ENCODE measurements at regions not wholly inside any gene's neighbourhood (a gene's known extent, or its start where the extent isn't known, plus 50 kb on each side); places are given as distances from the start of the nearest gene placed in this dataset.

DNA sequence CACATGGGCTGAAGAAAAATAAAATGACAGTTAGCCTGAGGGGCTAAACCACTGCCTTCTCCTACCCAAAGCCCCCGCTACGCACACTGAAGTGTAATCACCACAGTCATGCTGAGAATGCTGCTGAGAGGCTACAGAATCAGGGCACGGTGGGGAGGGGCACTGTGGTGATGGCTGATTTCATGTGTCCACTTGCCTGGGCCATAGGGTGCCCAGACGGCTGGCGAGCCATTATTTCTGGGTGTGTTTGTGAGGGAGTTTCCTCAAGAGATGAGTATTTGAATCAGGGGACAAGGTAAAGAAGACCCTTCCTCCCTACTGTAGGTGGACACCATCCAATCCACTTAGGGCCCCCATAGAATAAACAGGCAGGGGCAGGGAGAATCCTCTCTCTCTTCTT lies 1313.2 kb downstream of the TBC1D22A start:
- no peaks in the 10 kb centered on the region for H3K36me3 ChIP-seq (ENCODE audit: control insufficient read depth, insufficient read depth, low read length)
- H3K9me3 ChIP-seq (ENCODE audit: control insufficient read depth in 2 of 2, low read length in 2 of 2): no peaks in the 10 kb centered on the region
- H3K4me1 ChIP-seq (ENCODE audit: control insufficient read depth, insufficient read depth, low read length, poor library complexity, severe bottlenecking): no peaks in the 10 kb centered on the region
- H3K27me3 Mint-ChIP-seq: peaks cover 35% of the 10 kb centered on the region
- no peak overlapping the region for H3K27ac Mint-ChIP-seq
- DNase-seq: no peak
- H3K4me1 Mint-ChIP-seq: peaks cover 0 to 4% (median under 1%) of the 10 kb centered on the region in 4 donors
- H3K36me3 Mint-ChIP-seq: peaks cover 3% of the 10 kb centered on the region
- no peaks in the 10 kb centered on the region for H3K27me3 ChIP-seq (ENCODE audit: control insufficient read depth, insufficient read depth, low read length)
- no peak overlapping the region for H3K4me3 Mint-ChIP-seq
- H3K27ac ChIP-seq (ENCODE audit: insufficient read depth, low read length, poor library complexity, severe bottlenecking): no peak overlapping the region
- H3K4me3 ChIP-seq (ENCODE audit: low read depth, low read length): no peak overlapping the region
- ATAC-seq (ENCODE audit: low read depth in 2 of 2): no peak
- peaks cover 0 to 3% (median 0%) of the 10 kb centered on the region in 7 donors for H3K9me3 Mint-ChIP-seq

- DNase-seq: no peak
- no peak overlapping the region for H3K4me3 Mint-ChIP-seq
- peaks cover 0 to 3% (median 0%) of the 10 kb centered on the region in 7 donors for H3K9me3 Mint-ChIP-seq
- Histone ChIP-seq H3K27ac (ENCODE audit: insufficient read depth, low read length, poor library complexity, severe bottlenecking) (no peak overlapping the region), H3K4me3 (ENCODE audit: low read depth, low read length) (no peak overlapping the region), H3K9me3 (ENCODE audit: control insufficient read depth in 2 of 2, low read length in 2 of 2) (no peaks in the 10 kb centered on the region), H3K36me3 (ENCODE audit: control insufficient read depth, insufficient read depth, low read length) (no peaks in the 10 kb centered on the region), H3K27me3 (ENCODE audit: control insufficient read depth, insufficient read depth, low read length) (no peaks in the 10 kb centered on the region), H3K4me1 (ENCODE audit: control insufficient read depth, insufficient read depth, low read length, poor library complexity, severe bottlenecking) (no peaks in the 10 kb centered on the region)
- peaks cover 3% of the 10 kb centered on the region for H3K36me3 Mint-ChIP-seq
- H3K27ac Mint-ChIP-seq: no peak overlapping the region
- no peaks in the 10 kb centered on the region for H3K4me1 Mint-ChIP-seq
- peaks cover 24% of the 10 kb centered on the region for H3K27me3 Mint-ChIP-seq
- ATAC-seq (ENCODE audit: low read depth in 2 of 2): no peak
These were observed 1310.3 kb downstream of the TBC1D22A start for GRCh38 chr22:48072777-48073176.

- no peaks in the 10 kb centered on the region for H3K4me1 ChIP-seq (ENCODE audit: control insufficient read depth, insufficient read depth, low read length, poor library complexity, severe bottlenecking)
- ATAC-seq (ENCODE audit: low read depth in 2 of 2) (no peak), DNase-seq (no peak)
- H3K9me3 Mint-ChIP-seq: peaks cover 0 to 3% (median 0%) of the 10 kb centered on the region in 7 donors
- no peaks in the 10 kb centered on the region for H3K27me3 ChIP-seq (ENCODE audit: control insufficient read depth, insufficient read depth, low read length)
- no peaks in the 10 kb centered on the region for H3K36me3 ChIP-seq (ENCODE audit: control insufficient read depth, insufficient read depth, low read length)
- H3K4me1 Mint-ChIP-seq: no peaks in the 10 kb centered on the region
- H3K36me3 Mint-ChIP-seq: peaks cover 3% of the 10 kb centered on the region
- H3K27ac Mint-ChIP-seq: no peak overlapping the region
- no peaks in the 10 kb centered on the region for H3K9me3 ChIP-seq (ENCODE audit: control insufficient read depth in 2 of 2, low read length in 2 of 2)
- no peak overlapping the region for H3K27ac ChIP-seq (ENCODE audit: insufficient read depth, low read length, poor library complexity, severe bottlenecking)
- no peak overlapping the region for H3K4me3 ChIP-seq (ENCODE audit: low read depth, low read length)
- no peak overlapping the region for H3K4me3 Mint-ChIP-seq
- H3K27me3 Mint-ChIP-seq: peaks cover 26% of the 10 kb centered on the region
These were observed 1309.4 kb downstream of the TBC1D22A start for GRCh38 chr22:48071828-48072227.

DNA sequence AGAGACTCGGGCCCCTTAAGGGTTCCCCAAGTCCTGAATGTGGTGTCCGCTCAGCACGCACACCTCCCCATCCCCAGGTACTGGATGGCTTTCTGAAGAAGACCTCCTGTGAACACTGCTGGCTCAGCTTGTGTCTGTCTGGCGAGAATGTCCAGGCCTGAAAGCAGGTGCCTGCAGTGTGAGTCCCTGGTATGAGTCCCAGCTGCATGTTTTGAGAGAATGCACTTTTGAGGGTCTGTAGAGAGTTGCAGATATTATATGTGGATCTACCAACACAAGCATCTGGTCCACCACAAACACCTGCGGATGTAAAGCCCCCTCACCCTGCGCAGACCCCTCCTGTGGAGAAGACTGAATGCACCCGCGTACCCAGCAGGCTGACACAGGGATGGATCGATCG lies 1308.9 kb downstream of the TBC1D22A start:
- no peak overlapping the region for H3K4me3 ChIP-seq (ENCODE audit: low read depth, low read length)
- Mint-ChIP-seq H3K4me1 (no peaks in the 10 kb centered on the region), H3K27ac (no peak overlapping the region), H3K4me3 (no peak overlapping the region), H3K27me3 (peaks cover 26% of the 10 kb centered on the region), H3K36me3 (peaks cover 3% of the 10 kb centered on the region), H3K9me3 (peaks cover 0 to 3% (median 0%) of the 10 kb centered on the region in 7 donors)
- DNase-seq: no peak
- H3K4me1 ChIP-seq (ENCODE audit: control insufficient read depth, insufficient read depth, low read length, poor library complexity, severe bottlenecking): no peaks in the 10 kb centered on the region
- no peak for ATAC-seq (ENCODE audit: low read depth in 2 of 2)
- no peak overlapping the region for H3K27ac ChIP-seq (ENCODE audit: insufficient read depth, low read length, poor library complexity, severe bottlenecking)
- H3K9me3 ChIP-seq (ENCODE audit: control insufficient read depth in 2 of 2, low read length in 2 of 2): no peaks in the 10 kb centered on the region
- H3K27me3 ChIP-seq (ENCODE audit: control insufficient read depth, insufficient read depth, low read length): no peaks in the 10 kb centered on the region
- H3K36me3 ChIP-seq (ENCODE audit: control insufficient read depth, insufficient read depth, low read length): no peaks in the 10 kb centered on the region

DNA sequence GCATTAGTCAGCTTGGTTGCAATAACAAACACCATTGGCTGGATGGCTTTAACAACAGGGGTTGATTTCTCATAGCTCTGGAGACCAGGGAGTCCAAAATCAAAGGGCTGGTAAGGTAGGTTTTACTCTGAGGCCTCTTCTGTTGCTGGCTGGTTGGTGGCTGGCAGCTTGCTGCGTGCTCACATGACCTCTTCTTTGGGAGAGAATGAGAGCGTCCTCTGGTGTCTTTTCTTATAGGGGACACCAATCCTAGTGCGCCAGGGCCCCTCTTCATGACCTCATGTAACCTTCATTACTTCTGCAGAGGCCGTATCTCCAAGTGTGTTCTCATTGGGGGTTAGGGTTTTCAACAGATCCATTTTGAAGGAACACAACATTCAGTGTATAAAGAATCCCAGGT lies 1308.3 kb downstream of the TBC1D22A start:
- Mint-ChIP-seq H3K4me3 (no peak overlapping the region), H3K4me1 (no peaks in the 10 kb centered on the region), H3K9me3 (peaks cover 0 to 3% (median 0%) of the 10 kb centered on the region in 7 donors), H3K36me3 (peaks cover 3% of the 10 kb centered on the region), H3K27ac (no peak overlapping the region), H3K27me3 (peaks cover 26% of the 10 kb centered on the region)
- H3K27ac ChIP-seq (ENCODE audit: insufficient read depth, low read length, poor library complexity, severe bottlenecking): no peak overlapping the region
- no peaks in the 10 kb centered on the region for H3K27me3 ChIP-seq (ENCODE audit: control insufficient read depth, insufficient read depth, low read length)
- no peaks in the 10 kb centered on the region for H3K9me3 ChIP-seq (ENCODE audit: control insufficient read depth in 2 of 2, low read length in 2 of 2)
- no peaks in the 10 kb centered on the region for H3K36me3 ChIP-seq (ENCODE audit: control insufficient read depth, insufficient read depth, low read length)
- H3K4me3 ChIP-seq (ENCODE audit: low read depth, low read length): no peak overlapping the region
- H3K4me1 ChIP-seq (ENCODE audit: control insufficient read depth, insufficient read depth, low read length, poor library complexity, severe bottlenecking): no peaks in the 10 kb centered on the region
- ATAC-seq (ENCODE audit: low read depth in 2 of 2) (no peak), DNase-seq (no peak)

- H3K27me3 ChIP-seq (ENCODE audit: control insufficient read depth, insufficient read depth, low read length): no peaks in the 10 kb centered on the region
- no peaks in the 10 kb centered on the region for H3K9me3 ChIP-seq (ENCODE audit: control insufficient read depth in 2 of 2, low read length in 2 of 2)
- H3K4me1 ChIP-seq (ENCODE audit: control insufficient read depth, insufficient read depth, low read length, poor library complexity, severe bottlenecking): no peaks in the 10 kb centered on the region
- H3K27ac Mint-ChIP-seq: no peak overlapping the region
- peaks cover 3% of the 10 kb centered on the region for H3K36me3 Mint-ChIP-seq
- no peak overlapping the region for H3K4me3 Mint-ChIP-seq
- no peaks in the 10 kb centered on the region for H3K36me3 ChIP-seq (ENCODE audit: control insufficient read depth, insufficient read depth, low read length)
- no peak overlapping the region for H3K4me3 ChIP-seq (ENCODE audit: low read depth, low read length)
- H3K27ac ChIP-seq (ENCODE audit: insufficient read depth, low read length, poor library complexity, severe bottlenecking): no peak overlapping the region
- H3K27me3 Mint-ChIP-seq: peaks cover 25% of the 10 kb centered on the region
- ATAC-seq (ENCODE audit: low read depth in 2 of 2) (no peak), DNase-seq (no peak)
- H3K9me3 Mint-ChIP-seq: peaks cover 0 to 3% (median 0%) of the 10 kb centered on the region in 7 donors
- H3K4me1 Mint-ChIP-seq: no peaks in the 10 kb centered on the region
These were observed 1307.6 kb downstream of the TBC1D22A start for GRCh38 chr22:48070083-48070482.

DNA sequence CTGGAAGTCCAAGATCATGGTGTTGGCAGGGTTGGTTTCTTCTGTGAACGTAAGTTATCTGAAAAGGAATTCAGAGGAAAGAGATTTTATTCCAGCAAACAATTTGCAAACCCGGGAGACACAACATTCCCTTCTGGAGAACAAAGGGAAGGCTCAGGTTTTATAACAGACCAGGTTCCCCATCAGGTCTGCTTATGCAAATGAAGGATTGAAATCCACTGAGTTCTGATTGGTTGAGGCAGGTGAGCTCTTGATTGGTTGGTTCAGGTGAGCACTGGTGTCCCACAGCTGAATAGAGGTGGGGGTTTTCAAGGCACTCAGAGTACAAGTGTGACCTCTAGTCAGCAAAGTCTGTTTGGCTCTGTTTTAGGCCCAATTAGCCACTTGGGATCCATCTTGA lies 1306.8 kb downstream of the TBC1D22A start:
- Histone ChIP-seq H3K36me3 (ENCODE audit: control insufficient read depth, insufficient read depth, low read length) (no peaks in the 10 kb centered on the region), H3K27me3 (ENCODE audit: control insufficient read depth, insufficient read depth, low read length) (no peaks in the 10 kb centered on the region), H3K4me3 (ENCODE audit: low read depth, low read length) (no peak overlapping the region), H3K27ac (ENCODE audit: insufficient read depth, low read length, poor library complexity, severe bottlenecking) (no peak overlapping the region), H3K4me1 (ENCODE audit: control insufficient read depth, insufficient read depth, low read length, poor library complexity, severe bottlenecking) (no peaks in the 10 kb centered on the region), H3K9me3 (ENCODE audit: control insufficient read depth in 2 of 2, low read length in 2 of 2) (no peaks in the 10 kb centered on the region)
- H3K36me3 Mint-ChIP-seq: peaks cover 2% of the 10 kb centered on the region
- H3K4me1 Mint-ChIP-seq: no peaks in the 10 kb centered on the region
- DNase-seq (no peak), ATAC-seq (ENCODE audit: low read depth in 2 of 2) (no peak)
- H3K27me3 Mint-ChIP-seq: peaks cover 17% of the 10 kb centered on the region
- H3K4me3 Mint-ChIP-seq: no peak overlapping the region
- H3K27ac Mint-ChIP-seq: no peak overlapping the region
- H3K9me3 Mint-ChIP-seq: peaks cover 0 to 3% (median 0%) of the 10 kb centered on the region in 7 donors

DNA sequence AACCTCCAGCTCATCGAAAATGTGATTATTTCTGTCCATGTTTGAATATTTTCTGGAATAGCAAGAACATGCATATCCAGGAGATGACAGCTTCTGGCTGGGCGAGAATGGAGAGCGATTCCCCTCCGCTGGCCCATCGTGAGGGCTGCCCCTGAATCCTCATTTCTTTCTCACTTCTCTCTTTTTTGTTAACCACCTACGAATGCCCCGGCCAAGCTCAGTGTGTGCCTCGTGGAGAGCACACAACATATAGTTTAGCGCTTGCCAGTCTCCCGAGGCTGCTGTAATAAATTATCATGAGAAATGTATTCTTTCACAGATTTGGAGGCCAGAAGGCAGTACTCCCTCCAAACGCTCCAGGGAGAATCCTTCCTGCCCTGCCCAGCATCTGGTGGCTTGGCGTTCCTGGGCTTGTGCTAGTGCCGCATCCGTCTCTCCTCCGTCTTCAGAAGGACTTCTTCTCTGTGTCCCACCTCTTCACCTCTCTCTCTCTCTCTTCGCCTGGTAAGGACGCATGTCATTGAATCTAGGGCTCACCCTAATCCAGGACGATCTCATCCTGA lies 1306.0 kb downstream of the TBC1D22A start:
- Mint-ChIP-seq H3K36me3 (no peaks in the 10 kb centered on the region), H3K27me3 (peaks cover 8% of the 10 kb centered on the region), H3K4me1 (no peaks in the 10 kb centered on the region), H3K27ac (no peak overlapping the region), H3K9me3 (peaks cover 0 to under 1% (median 0%) of the 10 kb centered on the region in 7 donors), H3K4me3 (no peak overlapping the region)
- Histone ChIP-seq H3K27me3 (ENCODE audit: control insufficient read depth, insufficient read depth, low read length) (no peaks in the 10 kb centered on the region), H3K4me1 (ENCODE audit: control insufficient read depth, insufficient read depth, low read length, poor library complexity, severe bottlenecking) (no peaks in the 10 kb centered on the region), H3K9me3 (ENCODE audit: control insufficient read depth in 2 of 2, low read length in 2 of 2) (no peaks in the 10 kb centered on the region), H3K27ac (ENCODE audit: insufficient read depth, low read length, poor library complexity, severe bottlenecking) (no peak overlapping the region), H3K36me3 (ENCODE audit: control insufficient read depth, insufficient read depth, low read length) (no peaks in the 10 kb centered on the region), H3K4me3 (ENCODE audit: low read depth, low read length) (no peak overlapping the region)
- ATAC-seq (ENCODE audit: low read depth in 2 of 2) (no peak), DNase-seq (no peak)
